Natural killer cell (primary cell): ENCODE measurements at regions not wholly inside any gene's neighbourhood (a gene's known extent, or its start where the extent isn't known, plus 50 kb on each side); places are given as distances from the start of the nearest gene placed in this dataset.

Source experiments
- ATAC-seq, 3 donors: fragments of 150-1000 bp in 2 of 3; fragments of 200-7000 bp in 1 of 3; cut with Tn5 transposase; 1 replicate in 1 of 3; 2 replicates in 2 of 3; pipeline ENCODE4 v1.10.0; 2021; ENCODE audit warnings: mild to moderate bottlenecking in 2 of 3, moderate library complexity in 2 of 3
- DNase-seq, 2 donors: peaks; one replicate each; pipeline versions ENCODE4 v3.0.0 to v3.0.0-alpha.2; 2013 to 2021; ENCODE audit warnings: mixed read lengths in 1 of 2
- H3K27ac ChIP-seq: one replicate; pipeline ENCODE4 v1.5.1; 2013; ENCODE audit warnings: mild to moderate bottlenecking, low read length
- H3K27me3 ChIP-seq: one replicate; pipeline ENCODE4 v1.6.1; 2013; ENCODE audit warnings: low read length; ENCODE audit not compliant: control insufficient read depth, insufficient read depth
- H3K36me3 ChIP-seq: one replicate; pipeline ENCODE4 v1.6.1; 2013; ENCODE audit warnings: low read length; ENCODE audit not compliant: control insufficient read depth, insufficient read depth
- H3K4me1 ChIP-seq: one replicate; pipeline ENCODE4 v1.6.1; 2013; ENCODE audit warnings: low read length; ENCODE audit not compliant: control insufficient read depth, insufficient read depth
- H3K4me3 ChIP-seq: one replicate; pipeline ENCODE4 v1.5.1; 2013; ENCODE audit warnings: low read length
- H3K9me3 ChIP-seq: one replicate; pipeline ENCODE4 v1.6.1; 2013; ENCODE audit warnings: low read length; ENCODE audit not compliant: control insufficient read depth, insufficient read depth
- H3K27ac Mint-ChIP-seq, 2 donors: one replicate each; pipeline ENCODE4 v1.8.0; 2022; ENCODE audit warnings: mild to moderate bottlenecking in 2 of 2, mixed read lengths in 2 of 2, moderate library complexity in 1 of 2
- H3K27me3 Mint-ChIP-seq, 2 donors: one replicate each; pipeline ENCODE4 v1.8.0; 2022; ENCODE audit warnings: low read depth in 2 of 2, mixed read lengths in 2 of 2
- H3K36me3 Mint-ChIP-seq: one replicate; pipeline ENCODE4 v1.8.0; 2022; ENCODE audit warnings: mixed read lengths
- H3K4me1 Mint-ChIP-seq, 2 donors: one replicate each; pipeline ENCODE4 v1.8.0; 2022; ENCODE audit warnings: mixed read lengths in 2 of 2
- H3K4me3 Mint-ChIP-seq: one replicate; pipeline ENCODE4 v1.8.0; 2022; ENCODE audit warnings: mild to moderate bottlenecking, moderate library complexity, mixed read lengths
- H3K9me3 Mint-ChIP-seq, 2 donors: one replicate each; pipeline ENCODE4 v1.8.0; 2022; ENCODE audit warnings: mixed read lengths in 2 of 2
- WGBS: methylation state at CpG from one replicate; pipeline ENCODE4 v1.1.7; 2013; ENCODE audit warnings: missing lambda C conversion rate; ENCODE audit not compliant: insufficient coverage; 5-methylcytosine and 5-hydroxymethylcytosine counted together
- intact Hi-C: fragments of 100-400 bp; cut with micrococcal nuclease; formaldehyde crosslinking; loops from one replicate; pipeline ENCODE4 v1.14.2; 2022
- TF ChIP-seq, protein P1 (sequence below): fragments of 200-600 bp; IDR thresholded peaks from one replicate; pipeline ENCODE4 v1.8.0; 2022; ENCODE audit warnings: antibody characterized with exemption

DNA sequence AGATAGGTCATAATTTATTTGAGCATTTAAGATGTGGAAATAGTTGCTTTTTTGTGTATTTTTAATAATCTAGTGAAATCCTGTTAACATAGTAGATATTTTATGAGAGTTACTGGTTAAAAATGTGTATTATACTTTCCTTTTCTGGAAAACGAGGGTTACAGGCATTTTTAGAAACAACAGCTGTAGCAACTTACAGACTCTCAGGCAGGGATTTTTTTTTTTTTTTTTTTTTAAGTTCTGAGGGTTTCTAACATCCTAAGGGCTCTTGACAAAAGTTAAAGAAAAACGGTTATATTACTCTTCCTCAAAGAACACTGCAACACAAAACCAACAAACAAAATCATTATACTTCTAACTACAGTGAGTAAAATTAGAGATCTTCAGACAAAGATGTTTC, 205.9 kb downstream of the ACKR3 start:
- Mint-ChIP-seq H3K4me1 (no peaks in the 10 kb centered on the region), H3K9me3 (no peaks in the 10 kb centered on the region), H3K27me3 (peaks cover 2 to 7% of the 10 kb centered on the region in 2 donors), H3K4me3 (no peak overlapping the region), H3K27ac (no peak overlapping the region), H3K36me3 (no peaks in the 10 kb centered on the region)
- H3K4me3 ChIP-seq = no peak overlapping the region
- H3K9me3 ChIP-seq = no peaks in the 10 kb centered on the region
- intact Hi-C loops = no loop called here
- no peak for ATAC-seq
- TF ChIP-seq, protein P1, sequence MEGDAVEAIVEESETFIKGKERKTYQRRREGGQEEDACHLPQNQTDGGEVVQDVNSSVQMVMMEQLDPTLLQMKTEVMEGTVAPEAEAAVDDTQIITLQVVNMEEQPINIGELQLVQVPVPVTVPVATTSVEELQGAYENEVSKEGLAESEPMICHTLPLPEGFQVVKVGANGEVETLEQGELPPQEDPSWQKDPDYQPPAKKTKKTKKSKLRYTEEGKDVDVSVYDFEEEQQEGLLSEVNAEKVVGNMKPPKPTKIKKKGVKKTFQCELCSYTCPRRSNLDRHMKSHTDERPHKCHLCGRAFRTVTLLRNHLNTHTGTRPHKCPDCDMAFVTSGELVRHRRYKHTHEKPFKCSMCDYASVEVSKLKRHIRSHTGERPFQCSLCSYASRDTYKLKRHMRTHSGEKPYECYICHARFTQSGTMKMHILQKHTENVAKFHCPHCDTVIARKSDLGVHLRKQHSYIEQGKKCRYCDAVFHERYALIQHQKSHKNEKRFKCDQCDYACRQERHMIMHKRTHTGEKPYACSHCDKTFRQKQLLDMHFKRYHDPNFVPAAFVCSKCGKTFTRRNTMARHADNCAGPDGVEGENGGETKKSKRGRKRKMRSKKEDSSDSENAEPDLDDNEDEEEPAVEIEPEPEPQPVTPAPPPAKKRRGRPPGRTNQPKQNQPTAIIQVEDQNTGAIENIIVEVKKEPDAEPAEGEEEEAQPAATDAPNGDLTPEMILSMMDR = no peak
- no peaks in the 10 kb centered on the region for H3K4me1 ChIP-seq
- no peak for DNase-seq
- H3K27ac ChIP-seq = no peak overlapping the region
- no CpG with 5 or more reads among the region's 2 CpGs for WGBS
- no peaks in the 10 kb centered on the region for H3K36me3 ChIP-seq
- no peaks in the 10 kb centered on the region for H3K27me3 ChIP-seq

DNA sequence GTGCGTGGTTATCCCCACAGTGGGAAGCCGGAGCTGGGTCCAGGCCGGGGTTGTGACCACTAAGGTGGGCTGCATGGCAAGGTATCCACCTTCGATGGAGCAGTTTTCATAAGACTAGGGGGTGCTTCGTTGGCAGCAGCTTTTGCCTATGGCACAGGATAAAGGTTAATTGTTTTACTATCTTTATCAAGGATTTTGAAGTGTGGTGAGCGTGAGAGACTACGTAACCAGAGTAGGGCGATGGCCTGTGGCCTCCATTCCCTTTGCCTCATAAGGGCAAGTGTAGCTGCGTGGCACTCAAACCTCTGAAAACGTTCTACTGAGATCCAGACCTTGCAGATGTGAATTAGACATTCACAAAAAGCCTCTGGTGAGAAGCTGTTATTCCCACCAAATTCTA, 206.6 kb downstream of the ACKR3 start:
- TF ChIP-seq, protein P1 = no peak

DNA sequence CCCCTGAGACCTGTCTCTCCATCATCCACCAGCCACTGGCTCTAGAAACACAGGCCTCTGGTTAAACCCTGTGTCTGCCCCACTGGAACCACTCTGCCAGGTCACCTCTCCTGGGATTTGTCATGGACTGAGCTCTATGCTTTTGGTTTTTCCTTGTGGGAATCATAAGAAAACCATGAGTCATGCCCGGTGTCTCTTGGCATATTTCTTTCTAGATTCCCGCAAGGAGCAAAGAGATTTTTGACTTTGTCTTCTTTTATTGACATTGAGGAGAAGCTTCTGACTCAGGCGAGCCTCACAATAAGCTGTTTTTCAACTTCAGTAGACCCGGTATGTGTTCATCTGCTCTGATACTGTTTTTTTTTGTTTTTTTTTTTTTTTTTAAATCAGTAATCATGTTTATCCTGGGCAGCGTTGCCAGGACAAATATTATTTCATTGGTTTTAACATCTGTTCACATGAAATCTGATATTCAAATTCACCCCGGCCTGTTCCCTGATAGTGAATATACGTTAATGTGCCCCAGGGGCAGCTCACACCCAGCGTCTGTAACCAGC, 207.1 kb downstream of the ACKR3 start:
- Mint-ChIP-seq H3K27me3 (peaks cover 6 to 8% of the 10 kb centered on the region in 2 donors), H3K27ac (no peak overlapping the region), H3K4me1 (no peaks in the 10 kb centered on the region), H3K36me3 (no peaks in the 10 kb centered on the region), H3K9me3 (no peaks in the 10 kb centered on the region), H3K4me3 (no peak overlapping the region)
- TF ChIP-seq, protein P1 = no peak
- H3K4me1 ChIP-seq = no peaks in the 10 kb centered on the region
- H3K4me3 ChIP-seq = no peak overlapping the region
- H3K27ac ChIP-seq = no peak overlapping the region
- ATAC-seq (no peak), DNase-seq (no peak)
- no peaks in the 10 kb centered on the region for H3K36me3 ChIP-seq
- H3K9me3 ChIP-seq = no peaks in the 10 kb centered on the region
- intact Hi-C loops = no loop called here
- 94% methylated on average over 4 of the region's 8 CpGs for WGBS
- H3K27me3 ChIP-seq = no peaks in the 10 kb centered on the region

More for the DNA sequence above, 206.6 kb downstream of the ACKR3 start:
- Histone ChIP-seq H3K4me1 (no peaks in the 10 kb centered on the region), H3K4me3 (no peak overlapping the region), H3K36me3 (no peaks in the 10 kb centered on the region), H3K27ac (no peak overlapping the region), H3K27me3 (no peaks in the 10 kb centered on the region), H3K9me3 (no peaks in the 10 kb centered on the region)
- intact Hi-C loops = no loop called here
- Mint-ChIP-seq H3K36me3 (no peaks in the 10 kb centered on the region), H3K27me3 (peaks cover 0 to 4% of the 10 kb centered on the region in 2 donors), H3K4me1 (no peaks in the 10 kb centered on the region), H3K27ac (no peak overlapping the region), H3K9me3 (no peaks in the 10 kb centered on the region), H3K4me3 (no peak overlapping the region)
- DNase-seq (no peak), ATAC-seq (no peak)
- 86% methylated on average over 10 of the region's 10 CpGs for WGBS

DNA sequence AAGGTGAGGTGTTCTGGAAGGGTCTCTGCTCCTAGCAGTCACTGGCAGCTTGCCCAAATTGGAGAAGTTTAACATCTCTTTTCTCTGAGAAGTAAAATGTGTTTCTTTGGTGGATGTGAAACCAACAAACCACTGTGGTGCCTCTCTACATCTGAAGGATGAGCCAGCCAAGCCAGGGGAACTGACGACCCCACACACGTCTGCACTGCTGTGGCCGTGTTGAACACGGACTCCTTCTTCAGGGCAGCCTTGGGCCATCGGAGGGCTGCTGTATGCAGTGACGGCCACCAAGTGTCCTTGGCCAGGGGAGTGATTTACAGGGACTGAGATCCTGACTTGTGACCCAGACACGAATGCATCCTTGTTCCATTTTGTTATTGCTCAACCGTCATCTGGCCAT, 207.8 kb downstream of the ACKR3 start:
- Mint-ChIP-seq H3K36me3 (no peaks in the 10 kb centered on the region), H3K9me3 (no peaks in the 10 kb centered on the region), H3K4me3 (no peak overlapping the region), H3K27me3 (peaks cover 9 to 11% of the 10 kb centered on the region in 2 donors), H3K4me1 (no peaks in the 10 kb centered on the region), H3K27ac (no peak overlapping the region)
- Histone ChIP-seq H3K36me3 (no peaks in the 10 kb centered on the region), H3K4me1 (no peaks in the 10 kb centered on the region), H3K27me3 (no peaks in the 10 kb centered on the region), H3K4me3 (no peak overlapping the region), H3K27ac (no peak overlapping the region), H3K9me3 (no peaks in the 10 kb centered on the region)
- intact Hi-C loops = no loop called here
- DNase-seq (no peak), ATAC-seq (no peak)
- TF ChIP-seq, protein P1 = no peak
- 90% methylated on average over 8 of the region's 8 CpGs for WGBS
